ENCODE measurements at regions not wholly inside any gene's neighbourhood (a gene's known extent, or its start where the extent isn't known, plus 50 kb on each side); places are given as distances from the start of the nearest gene placed in this dataset.
"Not testable (repeated sequence)": the region's sequence is repeated elsewhere in the genome, so short reads cannot be mapped to it uniquely, and the experiment has no call there.

DNA sequence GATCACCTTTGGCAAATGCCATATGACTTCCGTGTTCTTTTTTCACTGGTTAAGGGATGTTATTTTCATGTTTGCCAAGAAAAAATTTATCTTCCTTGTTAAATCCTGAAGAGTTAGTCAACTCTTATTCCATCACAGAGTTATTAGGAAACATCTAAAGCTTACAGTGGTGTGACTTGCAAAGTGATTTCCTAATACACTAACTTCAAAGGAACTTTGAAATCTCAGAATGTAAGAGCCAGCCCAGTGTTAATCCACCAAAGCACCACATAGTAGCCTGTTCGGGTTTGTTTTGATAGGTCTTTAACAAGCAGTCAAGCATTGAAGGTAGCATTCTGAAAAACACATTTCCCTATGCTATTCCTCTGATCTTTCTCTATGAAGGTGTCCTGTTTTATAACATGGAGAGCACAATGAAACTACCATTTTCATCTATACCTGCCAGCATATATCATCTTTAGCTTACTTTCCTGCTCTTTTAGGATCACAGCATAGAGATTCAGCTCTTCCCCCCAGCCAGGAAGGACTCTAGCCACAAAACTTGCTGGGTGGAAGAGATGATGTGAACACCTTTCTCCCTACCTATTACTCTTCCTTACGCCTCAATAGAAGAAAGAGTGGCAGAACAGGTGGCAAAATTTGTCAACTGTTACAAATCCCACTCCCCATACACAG lies 82.4 kb upstream of the MAGI3 start:
- DNase-seq = no peak

DNA sequence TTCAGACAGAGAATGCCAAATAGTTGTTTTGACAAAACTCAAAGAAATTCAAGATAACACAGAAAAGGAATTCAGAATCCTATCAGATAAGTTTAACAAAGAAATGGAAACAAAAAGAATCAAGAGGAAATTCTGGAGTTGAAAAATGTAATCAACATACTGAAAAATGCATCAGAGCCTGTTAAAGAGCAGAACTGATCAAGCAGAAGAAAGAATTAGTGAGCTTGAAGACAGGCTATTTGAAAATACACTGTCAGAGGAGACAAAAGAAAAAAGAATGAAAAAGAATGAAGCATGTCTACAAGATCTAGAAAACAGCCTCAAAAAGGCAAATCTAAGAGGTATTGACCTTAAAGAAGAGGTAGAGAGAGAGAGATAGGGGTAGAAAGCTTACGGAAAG lies 77.7 kb upstream of the MAGI3 start:
- not testable (repeated sequence) for DNase-seq

DNA sequence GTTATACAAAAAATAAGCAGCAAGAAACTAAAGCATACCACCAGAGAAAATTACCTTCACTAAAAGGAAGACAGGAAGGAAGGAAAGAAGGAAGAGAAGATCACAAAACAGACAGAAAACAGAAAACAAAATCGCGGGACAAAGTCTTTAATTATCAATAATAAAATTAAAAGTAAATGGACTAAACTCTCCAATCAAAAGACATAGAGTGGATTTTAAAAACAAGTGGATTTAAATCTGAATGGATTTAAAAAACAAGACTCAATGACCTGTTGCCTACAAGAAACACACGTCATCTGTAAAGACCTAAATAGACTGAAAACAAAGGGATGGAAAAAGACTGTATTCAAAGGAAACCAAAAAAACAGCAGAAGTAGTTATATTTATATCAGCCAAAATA lies 75.7 kb upstream of the MAGI3 start:
- DNase-seq = no peak

DNA sequence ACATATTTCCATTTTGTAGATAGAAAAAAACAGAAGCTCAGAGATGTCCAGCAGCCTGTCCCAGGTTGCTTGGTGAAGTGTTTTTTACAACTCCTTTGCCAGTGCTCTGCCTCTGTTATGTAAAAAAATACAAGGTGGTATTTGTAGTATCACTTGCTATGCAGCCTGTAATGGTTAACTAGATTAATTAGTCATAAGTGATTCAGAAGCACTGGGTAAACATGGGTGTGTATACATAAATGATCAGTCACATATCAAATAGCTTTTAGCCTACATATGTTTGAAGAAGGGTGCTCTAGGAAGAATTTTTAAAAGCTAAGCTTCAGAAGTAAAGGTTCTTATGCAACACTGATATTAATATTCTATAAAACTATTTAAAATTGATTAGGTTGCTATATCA lies 70.0 kb upstream of the MAGI3 start:
- no peak for DNase-seq

DNA sequence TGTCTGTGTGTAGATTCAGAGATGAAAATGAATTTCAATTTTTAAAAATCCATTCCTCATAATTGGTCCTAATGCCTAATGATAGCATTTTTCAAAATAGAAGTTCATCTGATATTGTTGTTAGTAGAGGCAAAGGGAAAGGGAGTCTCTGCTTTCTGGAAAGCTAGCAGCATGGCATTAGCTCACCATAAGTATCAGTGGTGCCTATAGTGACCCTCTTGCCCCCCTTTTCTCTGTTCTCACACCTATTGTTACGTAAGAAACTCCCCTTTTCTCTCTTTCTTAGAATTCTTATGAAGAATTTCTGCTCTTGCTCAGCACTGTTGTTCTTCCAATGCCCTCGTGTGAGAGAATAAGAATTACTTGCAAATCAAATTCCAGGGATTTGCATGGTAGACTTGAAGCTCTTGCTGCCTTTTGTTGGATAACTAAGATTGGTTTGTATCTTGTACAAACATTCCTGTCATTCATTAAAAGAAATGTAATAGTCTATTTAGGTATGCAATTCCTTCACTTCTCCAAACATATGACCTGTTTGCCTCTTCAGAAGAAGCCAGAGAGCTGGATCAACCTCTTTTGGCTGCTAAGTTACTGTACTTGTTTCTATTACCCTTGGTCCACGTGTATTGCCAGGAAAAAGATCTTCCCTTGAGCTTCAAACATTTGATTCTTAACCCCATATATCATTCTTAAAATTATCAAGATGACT lies 69.2 kb upstream of the MAGI3 start:
- DNase-seq = no peak

DNA sequence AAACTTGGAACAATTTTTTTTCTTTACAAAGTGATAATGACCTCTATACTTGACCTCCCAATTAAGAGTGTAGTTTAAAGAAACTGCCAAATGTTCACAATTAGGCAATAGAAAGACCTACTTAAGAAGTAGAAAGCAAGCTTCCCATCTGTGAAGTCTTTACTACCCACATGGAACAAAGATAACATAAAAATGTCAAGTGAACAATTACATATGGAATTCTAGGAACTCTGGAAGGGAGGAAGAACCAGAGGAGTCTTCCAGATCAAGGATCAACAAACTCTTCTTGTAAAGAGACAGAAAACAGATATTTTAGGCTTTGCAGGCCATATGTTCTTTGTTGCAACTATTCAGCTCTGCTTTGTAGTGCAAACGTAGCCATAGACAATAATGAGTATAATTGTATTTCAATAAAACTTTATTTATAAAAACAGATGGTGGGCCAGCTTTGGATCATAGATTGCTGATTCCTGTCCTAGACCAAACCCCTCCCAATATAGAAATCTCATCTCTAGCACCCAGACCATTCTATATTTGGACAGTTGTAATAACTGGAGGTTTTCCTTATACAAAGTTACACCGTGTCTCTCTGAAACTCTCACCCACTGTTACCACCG lies 68.4 kb upstream of the MAGI3 start:
- DNase-seq = peak; percentile 14

DNA sequence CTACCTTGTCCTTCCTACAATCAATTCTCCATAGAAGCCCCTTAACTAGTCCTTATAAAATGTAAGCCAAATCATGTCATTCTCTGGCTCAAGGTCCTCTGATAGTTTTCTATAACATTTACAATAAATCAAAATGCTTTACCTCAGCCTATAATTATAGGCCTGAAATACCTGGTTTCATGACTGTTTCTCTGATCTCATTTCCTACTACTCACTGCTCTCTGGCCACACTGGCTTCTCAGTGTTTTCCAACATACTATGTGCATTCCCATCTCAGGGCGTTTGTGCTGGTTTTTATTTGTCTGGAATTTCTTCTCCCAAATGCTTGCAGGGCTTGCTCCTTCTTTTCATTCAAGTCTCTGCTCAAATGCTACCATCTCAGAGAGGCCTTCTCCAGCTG lies 67.9 kb upstream of the MAGI3 start:
- DNase-seq = no peak

DNA sequence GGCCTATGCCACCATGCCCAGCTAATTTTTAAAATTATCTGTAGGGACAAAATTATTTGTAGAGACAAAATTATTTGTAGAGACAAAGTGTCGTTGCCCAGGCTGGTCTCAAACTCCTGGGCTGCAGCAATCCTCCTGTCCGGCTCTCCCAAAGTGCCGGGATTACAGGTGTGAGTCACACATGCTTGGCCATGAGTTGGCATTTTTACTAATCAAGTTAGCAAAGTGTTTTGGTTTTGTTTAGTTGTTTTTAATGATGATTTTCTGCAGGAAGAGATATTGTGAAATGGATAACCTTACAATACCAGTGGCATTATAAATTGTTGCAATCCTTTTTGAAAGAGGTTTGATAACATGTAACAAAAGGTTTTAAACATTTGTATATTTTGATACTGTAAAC lies 65.3 kb upstream of the MAGI3 start:
- no peak for DNase-seq

DNA sequence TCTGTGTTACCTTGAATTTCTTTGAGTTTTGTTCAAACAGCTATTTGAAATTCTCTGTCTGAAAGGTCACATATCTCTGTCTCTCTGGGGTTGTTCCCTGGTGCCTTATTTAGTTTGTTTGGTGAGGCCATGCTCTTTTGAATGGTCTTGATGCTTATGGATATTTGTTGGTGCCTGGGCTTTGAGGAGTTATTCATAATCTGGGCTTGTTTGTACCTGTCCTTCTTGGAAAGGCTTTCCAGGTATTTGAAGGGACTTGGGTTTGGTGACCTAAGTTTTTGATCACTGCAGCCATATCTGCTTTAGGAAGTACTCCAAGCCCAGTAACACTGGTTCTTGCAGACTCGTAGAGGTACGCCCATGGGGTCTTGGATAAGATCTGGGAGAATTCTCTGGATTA lies 63.3 kb upstream of the MAGI3 start:
- no peak for DNase-seq

DNA sequence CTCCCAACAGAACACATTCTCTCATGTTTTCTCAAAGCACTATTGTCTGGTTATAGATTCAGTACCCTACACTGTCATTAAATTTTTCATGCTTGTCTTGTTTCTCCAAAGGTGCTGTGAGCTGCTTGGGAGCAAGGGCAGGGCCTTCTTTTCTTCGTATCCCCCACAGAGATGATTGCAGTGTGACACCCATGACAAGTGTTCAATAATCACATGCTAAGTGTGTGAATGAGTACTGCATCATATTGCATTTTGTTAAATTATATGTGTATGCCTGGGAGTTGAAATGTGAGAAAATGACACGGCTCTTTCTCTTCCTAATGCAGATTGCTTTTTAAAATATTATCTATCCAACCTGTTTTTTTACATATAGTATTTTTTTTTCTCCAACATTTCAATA lies 57.3 kb upstream of the MAGI3 start:
- DNase-seq = no peak

DNA sequence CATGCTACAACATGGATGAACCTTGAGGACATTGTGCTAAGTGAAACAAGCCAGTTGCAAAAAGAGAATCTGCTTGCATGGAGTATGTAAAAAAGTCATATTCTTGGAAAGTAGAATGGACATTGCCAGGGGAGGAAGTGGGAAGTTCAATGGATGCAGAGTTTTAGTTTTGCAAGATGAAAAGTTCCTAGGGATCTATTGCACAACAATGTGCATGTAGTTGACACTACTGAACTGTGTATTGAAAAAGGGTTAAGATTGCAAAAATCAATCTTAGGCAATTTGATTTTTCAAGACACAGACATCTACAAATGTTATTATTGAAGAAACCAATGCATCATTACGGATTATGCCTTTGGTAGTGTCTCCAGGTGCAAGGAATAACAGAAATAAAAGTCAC lies 50.3 kb upstream of the MAGI3 start:
- no peak for DNase-seq
